ENCODE measurements at regions not wholly inside any gene's neighbourhood (a gene's known extent, or its start where the extent isn't known, plus 50 kb on each side); places are given as distances from the start of the nearest gene placed in this dataset.

- no peak overlapping the region for H3K27ac ChIP-seq (ENCODE audit: low read depth, low read length)
- H3K9me3 ChIP-seq (ENCODE audit: control insufficient read depth, insufficient read depth, low read length): no peaks in the 10 kb centered on the region
- TF ChIP-seq CTCF (IDR thresholded peaks at IDR 0.05; ENCODE audit: low read depth, low read length): no peak
- ChIA-PET CTCF (interaction anchor here (1.0 kb wide), 1 partner anchor 48 kb away, joined by 3 read pairs; no protein-coding TSS in a partner anchor), POLR2A (interaction anchor here (2.0 kb wide), 1 partner anchor 88 kb away, joined by 6 read pairs; the partner anchor contains the start of gene DAB2)
- no peak overlapping the region for H3K4me3 ChIP-seq (ENCODE audit: low read depth, low read length)
- DNase-seq (ENCODE audit: low read depth, low spot score): no peak
- no peaks in the 10 kb centered on the region for H3K27me3 ChIP-seq (ENCODE audit: control insufficient read depth, insufficient read depth, low read length)
Measured at GRCh38 chr5:39513236-39513635, 88.5 kb upstream of the DAB2 start.

DNA sequence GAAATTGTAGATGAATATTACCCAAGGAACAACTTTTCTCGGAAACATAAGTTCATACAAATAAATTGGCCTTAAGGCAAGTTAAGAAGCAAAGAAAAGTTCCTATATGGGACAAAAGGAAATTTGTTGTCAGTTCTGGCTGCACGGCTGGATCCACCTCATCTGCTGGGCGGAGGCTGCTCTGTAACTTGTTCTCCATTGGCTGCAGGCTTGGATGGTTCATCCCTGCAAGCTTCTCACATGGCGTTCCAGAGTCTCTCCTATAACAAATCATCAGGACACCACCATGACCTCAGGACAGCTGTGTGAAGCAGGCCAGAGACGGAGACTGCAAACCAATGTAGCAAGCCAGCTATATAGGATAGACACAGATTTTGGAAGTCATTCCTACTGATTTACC lies 81.4 kb upstream of the DAB2 start:
- Histone ChIP-seq H3K9me3 (ENCODE audit: control insufficient read depth, insufficient read depth, low read length) (no peaks in the 10 kb centered on the region), H3K27ac (ENCODE audit: low read depth, low read length) (no peak overlapping the region), H3K27me3 (ENCODE audit: control insufficient read depth, insufficient read depth, low read length) (no peaks in the 10 kb centered on the region), H3K4me3 (ENCODE audit: low read depth, low read length) (no peak overlapping the region)
- POLR2A ChIA-PET: no interaction called here
- TF ChIP-seq CTCF (IDR thresholded peaks at IDR 0.05; ENCODE audit: low read depth, low read length): no peak
- no peak for DNase-seq (ENCODE audit: low read depth, low spot score)
- CTCF ChIA-PET: interaction anchor here (1.4 kb wide), 1 partner anchor 82 kb away, joined by 8 read pairs; the partner anchor contains the start of gene DAB2

DNA sequence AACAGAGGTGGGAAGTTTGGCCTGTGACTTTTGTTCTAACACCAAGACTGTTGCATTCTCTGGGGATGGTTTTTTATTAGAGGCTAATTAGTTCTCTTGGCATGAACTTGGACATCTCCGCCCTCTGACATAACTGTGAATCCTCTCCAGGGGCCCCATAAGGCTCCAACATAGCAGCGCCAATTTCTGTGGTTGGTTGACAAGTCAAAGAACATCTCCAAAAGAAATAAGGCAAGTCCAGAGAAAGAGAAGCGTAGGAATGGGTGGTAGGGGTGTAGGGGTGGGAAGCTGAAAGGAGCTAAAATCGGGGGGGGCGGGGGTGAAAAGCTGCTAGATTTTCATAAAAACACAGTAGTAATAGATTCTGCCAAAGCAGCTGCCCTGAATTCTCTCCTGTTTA lies 81.0 kb upstream of the DAB2 start:
- no peak for TF ChIP-seq CTCF (IDR thresholded peaks at IDR 0.05; ENCODE audit: low read depth, low read length)
- Histone ChIP-seq H3K9me3 (ENCODE audit: control insufficient read depth, insufficient read depth, low read length) (no peaks in the 10 kb centered on the region), H3K4me3 (ENCODE audit: low read depth, low read length) (no peak overlapping the region), H3K27me3 (ENCODE audit: control insufficient read depth, insufficient read depth, low read length) (no peaks in the 10 kb centered on the region), H3K27ac (ENCODE audit: low read depth, low read length) (no peak overlapping the region)
- no peak for DNase-seq (ENCODE audit: low read depth, low spot score)
- ChIA-PET CTCF (no interaction called here), POLR2A (interaction anchor here (1.2 kb wide), 1 partner anchor 81 kb away, joined by 3 read pairs; the partner anchor contains the start of gene DAB2)

DNA sequence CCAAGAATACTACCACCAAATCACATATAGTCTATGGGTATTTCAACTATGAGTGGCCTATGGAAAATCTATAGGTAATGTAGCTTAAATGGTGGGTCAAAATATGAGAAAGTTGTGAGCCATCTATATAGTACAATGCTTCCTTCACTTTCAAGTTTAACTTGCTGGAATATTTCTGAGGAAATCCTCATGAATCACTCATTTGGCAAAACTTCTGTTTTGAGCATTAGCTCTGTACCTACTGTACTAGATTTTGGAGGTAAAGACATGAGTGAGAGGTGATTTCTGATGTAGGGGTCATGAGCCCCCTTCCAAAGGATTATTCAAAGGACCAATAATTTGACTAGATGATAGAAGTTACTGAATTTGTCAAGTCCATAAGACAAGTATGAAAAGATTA lies 80.6 kb upstream of the DAB2 start:
- Histone ChIP-seq H3K9me3 (ENCODE audit: control insufficient read depth, insufficient read depth, low read length) (no peaks in the 10 kb centered on the region), H3K27me3 (ENCODE audit: control insufficient read depth, insufficient read depth, low read length) (no peaks in the 10 kb centered on the region), H3K27ac (ENCODE audit: low read depth, low read length) (no peak overlapping the region), H3K4me3 (ENCODE audit: low read depth, low read length) (no peak overlapping the region)
- DNase-seq (ENCODE audit: low read depth, low spot score): no peak
- ChIA-PET POLR2A (interaction anchor here (0.6 to 1.2 kb wide), 2 partner anchors 81 to 434 kb away, joined by 3 read pairs; partner anchors contain the start of gene DAB2), CTCF (interaction anchor here (0.7 kb wide), 1 partner anchor 129 kb away, joined by 4 read pairs; no protein-coding TSS in a partner anchor)
- no peak for TF ChIP-seq CTCF (IDR thresholded peaks at IDR 0.05; ENCODE audit: low read depth, low read length)

DNA sequence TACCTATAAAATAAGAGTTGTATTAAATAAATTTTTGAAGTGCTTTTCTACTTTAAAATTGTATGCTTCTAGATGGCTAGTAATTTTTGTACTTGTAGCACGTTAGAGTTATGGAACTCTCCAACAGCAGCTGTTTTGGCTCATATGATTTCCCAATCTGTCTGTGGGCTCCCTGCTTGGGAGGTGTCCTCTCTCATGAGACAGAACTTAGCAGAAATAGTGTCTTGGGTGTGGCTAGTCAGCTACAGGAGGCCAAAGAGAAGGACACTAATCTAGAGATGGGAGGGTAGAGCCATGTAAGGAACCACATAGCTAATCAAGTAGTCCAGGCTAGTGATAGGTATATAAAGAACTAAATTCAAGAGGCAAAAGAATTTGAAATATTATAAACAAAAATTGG lies 78.4 kb upstream of the DAB2 start:
- Histone ChIP-seq H3K27ac (ENCODE audit: low read depth, low read length) (no peak overlapping the region), H3K4me3 (ENCODE audit: low read depth, low read length) (no peak overlapping the region), H3K9me3 (ENCODE audit: control insufficient read depth, insufficient read depth, low read length) (no peaks in the 10 kb centered on the region), H3K27me3 (ENCODE audit: control insufficient read depth, insufficient read depth, low read length) (no peaks in the 10 kb centered on the region)
- CTCF ChIA-PET: interaction anchor here (0.8 to 1.1 kb wide), 2 partner anchors 9 to 78 kb away, joined by 3 to 4 read pairs; no protein-coding TSS in a partner anchor
- POLR2A ChIA-PET: interaction anchor here (1.0 to 3.6 kb wide), 3 partner anchors 16 to 79 kb away, joined by 3 to 53 read pairs (median 3); partner anchors contain the start of gene DAB2
- TF ChIP-seq CTCF (IDR thresholded peaks at IDR 0.05; ENCODE audit: low read depth, low read length): no peak
- DNase-seq (ENCODE audit: low read depth, low spot score): no peak

All from AG04450 (cell line).